Body of pancreas (tissue), 4 donors: ENCODE measurements at regions not wholly inside any gene's neighbourhood (a gene's known extent, or its start where the extent isn't known, plus 50 kb on each side); places are given as distances from the start of the nearest gene placed in this dataset.

Experiments used
- CTCF ChIP-seq, 7 experiments: fragments of 450-650 bp in 4 of 7; fragments of 200-600 bp in 3 of 7; sonication (generic) in 3 of 7; IDR thresholded peaks; one replicate each; pipeline ENCODE4 v1.5.1; 2016 to 2019; ENCODE audit warnings: antibody characterized with exemption in 7 of 7
- POLR2A ChIP-seq, 3 donors: fragments of 450-650 bp; IDR thresholded peaks; one replicate each; pipeline ENCODE4 v1.6.1; 2016; ENCODE audit warnings: antibody characterized with exemption in 3 of 3, mild to moderate bottlenecking in 2 of 3

- TF ChIP-seq CTCF (IDR thresholded peaks at IDR 0.05) (no peak), POLR2A (IDR thresholded peaks at IDR 0.05) (no peak)
These were observed 883.0 kb downstream of the TECRL start for GRCh38 chr4:63526251-63526650.
